ACC112 (cell line): ENCODE measurements at regions not wholly inside any gene's neighbourhood (a gene's known extent, or its start where the extent isn't known, plus 50 kb on each side); places are given as distances from the start of the nearest gene placed in this dataset.

Experiments used
- H2AFZ ChIP-seq: fragments of 200-600 bp; sonication (generic); one replicate; pipeline ENCODE4 v1.6.0; 2017; ENCODE audit warnings: antibody characterized with exemption, low read length; ENCODE audit not compliant: unreplicated experiment
- H3K27ac ChIP-seq: fragments of 200-600 bp; sonication (generic); 2 replicates; pipeline ENCODE4 v1.5.1; 2014; ENCODE audit warnings: low read depth, mild to moderate bottlenecking, antibody characterized with exemption, low read length, moderate library complexity
- H3K27me3 ChIP-seq: fragments of 200-600 bp; sonication (generic); 2 replicates; pipeline ENCODE4 v1.6.1; 2014; ENCODE audit warnings: mild to moderate bottlenecking, antibody characterized with exemption, low read length, moderate library complexity, mixed read lengths; ENCODE audit not compliant: insufficient read depth
- H3K36me3 ChIP-seq: fragments of 200-600 bp; sonication (generic); 2 replicates; pipeline ENCODE4 v1.6.1; 2016; ENCODE audit warnings: mild to moderate bottlenecking, antibody characterized with exemption, low read length, moderate library complexity, mixed read lengths; ENCODE audit not compliant: insufficient read depth
- H3K4me1 ChIP-seq: fragments of 200-600 bp; sonication (generic); one replicate; pipeline ENCODE4 v1.6.1; 2016; ENCODE audit warnings: low read length, mixed read lengths; ENCODE audit not compliant: insufficient read depth, unreplicated experiment, control insufficient read depth
- H3K4me3 ChIP-seq: fragments of 200-600 bp; sonication (generic); 2 replicates; pipeline ENCODE4 v1.5.1; 2014; ENCODE audit warnings: mild to moderate bottlenecking, low read depth, low read length
- H3K79me2 ChIP-seq: fragments of 200-600 bp; sonication (generic); one replicate; pipeline ENCODE4 v1.6.0; 2016; ENCODE audit warnings: low read length; ENCODE audit not compliant: control insufficient read depth, unreplicated experiment, insufficient read depth

- Histone ChIP-seq H2AFZ (no peak overlapping the region), H3K27me3 (peaks cover 6% of the 10 kb centered on the region; the same call in 1 of the 2 replicates), H3K4me3 (no peak overlapping the region), H3K36me3 (no peaks in the 10 kb centered on the region), H3K27ac (no peak overlapping the region), H3K79me2 (no peaks in the 10 kb centered on the region), H3K4me1 (peaks cover 14% of the 10 kb centered on the region)
These were observed 58.8 kb upstream of the CALM2 start for GRCh38 chr2:47235132-47235531.

- Histone ChIP-seq H3K79me2 (no peaks in the 10 kb centered on the region), H3K27me3 (peaks cover 6% of the 10 kb centered on the region; the same call in 1 of the 2 replicates), H3K4me3 (no peak overlapping the region), H3K4me1 (peaks cover 14% of the 10 kb centered on the region), H3K36me3 (no peaks in the 10 kb centered on the region), H3K27ac (no peak overlapping the region), H2AFZ (no peak overlapping the region)
These were observed 58.1 kb upstream of the CALM2 start for GRCh38 chr2:47234456-47234855.

GRCh38 chr2:47232738-47233415, 56.6 kb upstream of the CALM2 start:
- Histone ChIP-seq H3K4me1 (peaks cover 14% of the 10 kb centered on the region), H3K4me3 (no peak overlapping the region), H3K79me2 (no peaks in the 10 kb centered on the region), H3K36me3 (no peaks in the 10 kb centered on the region), H2AFZ (no peak overlapping the region), H3K27me3 (no peaks in the 10 kb centered on the region), H3K27ac (no peak overlapping the region)

GRCh38 chr2:47230418-47230817, 54.1 kb upstream of the CALM2 start:
- no peak overlapping the region for H3K4me3 ChIP-seq
- H3K27ac ChIP-seq = no peak overlapping the region
- H3K27me3 ChIP-seq = no peaks in the 10 kb centered on the region
- H3K79me2 ChIP-seq = no peaks in the 10 kb centered on the region
- peaks cover 10% of the 10 kb centered on the region for H3K4me1 ChIP-seq
- H3K36me3 ChIP-seq = no peaks in the 10 kb centered on the region
- H2AFZ ChIP-seq = no peak overlapping the region

- H3K4me3 ChIP-seq = no peak overlapping the region
- no peaks in the 10 kb centered on the region for H3K36me3 ChIP-seq
- no peak overlapping the region for H2AFZ ChIP-seq
- H3K79me2 ChIP-seq = no peaks in the 10 kb centered on the region
- no peaks in the 10 kb centered on the region for H3K27me3 ChIP-seq
- no peak overlapping the region for H3K27ac ChIP-seq
- H3K4me1 ChIP-seq = peaks cover 28% of the 10 kb centered on the region
These were observed 51.4 kb upstream of the CALM2 start for GRCh38 chr2:47227532-47228279.

- Histone ChIP-seq H3K36me3 (no peaks in the 10 kb centered on the region), H3K4me3 (no peak overlapping the region), H3K79me2 (no peaks in the 10 kb centered on the region), H2AFZ (no peak overlapping the region), H3K27ac (no peak overlapping the region), H3K4me1 (peaks cover 33% of the 10 kb centered on the region), H3K27me3 (no peaks in the 10 kb centered on the region)
These were observed 50.6 kb upstream of the CALM2 start for GRCh38 chr2:47226923-47227220.

GRCh38 chr2:47226132-47226922, 50.0 kb upstream of the CALM2 start:
- H3K36me3 ChIP-seq = no peaks in the 10 kb centered on the region
- H3K27me3 ChIP-seq = no peaks in the 10 kb centered on the region
- no peak overlapping the region for H2AFZ ChIP-seq
- H3K4me3 ChIP-seq = no peak overlapping the region
- peaks cover 38% of the 10 kb centered on the region for H3K4me1 ChIP-seq
- H3K79me2 ChIP-seq = no peaks in the 10 kb centered on the region
- no peak overlapping the region for H3K27ac ChIP-seq
